SK-N-SH (cell line): ENCODE measurements at regions not wholly inside any gene's neighbourhood (a gene's known extent, or its start where the extent isn't known, plus 50 kb on each side); places are given as distances from the start of the nearest gene placed in this dataset.
A peak's percentile ranks its signal among the peaks of the same experiment; 100 is the strongest.

Source experiments
- CTCF ChIA-PET: fragments of 300-600, 350-600 bp; formaldehyde crosslinking; extraction: SDS; loops from one replicate; lab custom pipeline; 2021; lab: Yijun Ruan, JAX
- POLR2A ChIA-PET: fragments of 350-600 bp; sonication (Branson Sonifier 250); formaldehyde crosslinking; extraction: SDS; loops from one replicate; lab custom pipeline; 2020; ENCODE audit warnings: antibody characterized with exemption, inconsistent platforms; lab: Yijun Ruan, JAX
- DNase-seq: peaks from one replicate; pipeline ENCODE4 v3.0.0; 2012
- H2AFZ ChIP-seq: fragments of 200-600 bp; sonication (generic); 2 replicates; pipeline ENCODE4 v1.8.1; 2016; ENCODE audit warnings: antibody characterized with exemption, mild to moderate bottlenecking, low read depth
- H3F3A ChIP-seq: fragments of 200-600 bp; sonication (generic); replicated peaks from 2 replicates; pipeline ENCODE3; 2016; ENCODE audit warnings: antibody characterized with exemption, mild to moderate bottlenecking; ENCODE audit not compliant: insufficient read depth
- H3K27ac ChIP-seq, 2 experiments: fragments of 200-500 bp in 1 of 2; fragments of 200-600 bp in 1 of 2; sonication (Bioruptor generic) in 1 of 2; sonication (generic), shearing (Covaris generic) in 1 of 2; 2 replicates each; pipeline versions ENCODE4 v1.5.1 to v1.6.1; 2014 to 2016; ENCODE audit warnings: low read depth in 2 of 2, inconsistent platforms in 1 of 2, low read length in 1 of 2, mild to moderate bottlenecking in 1 of 2, mixed read lengths in 1 of 2
- H3K27me3 ChIP-seq: fragments of 200-600 bp; sonication (generic), shearing (Covaris generic); 2 replicates; pipeline ENCODE4 v1.6.1; 2016; ENCODE audit warnings: mixed run types; ENCODE audit not compliant: insufficient read depth
- H3K36me3 ChIP-seq, 2 experiments: fragments of 200-500 bp in 1 of 2; fragments of 200-600 bp in 1 of 2; sonication (Bioruptor generic) in 1 of 2; sonication (generic) in 1 of 2; replicated peaks in 1 of 2; 2 replicates each; pipeline versions ENCODE3 to v1.5.1; 2014 to 2016; ENCODE audit warnings: low read length in 1 of 2, mild to moderate bottlenecking in 1 of 2; ENCODE audit not compliant: insufficient read depth in 2 of 2, control insufficient read depth in 1 of 2
- H3K4me1 ChIP-seq, 2 experiments: fragments of 200-500 bp in 1 of 2; fragments of 200-600 bp in 1 of 2; sonication (Bioruptor generic) in 1 of 2; sonication (generic), shearing (Covaris generic) in 1 of 2; 2 replicates each; pipeline versions ENCODE4 v1.5.1 to v1.6.1; 2014 to 2016; ENCODE audit warnings: low read depth in 1 of 2, low read length in 1 of 2, mixed run types in 1 of 2; ENCODE audit not compliant: insufficient read depth in 2 of 2, control insufficient read depth in 1 of 2
- H3K4me2 ChIP-seq: fragments of 200-600 bp; sonication (generic), shearing (Covaris generic); 2 replicates; pipeline ENCODE4 v1.6.1; 2017; ENCODE audit warnings: mixed run types
- H3K4me3 ChIP-seq, 2 experiments: fragments of 200-500 bp in 1 of 2; fragments of 200-600 bp in 1 of 2; sonication (Bioruptor generic) in 1 of 2; sonication (generic), shearing (Covaris generic) in 1 of 2; 2 replicates each; pipeline versions ENCODE4 v1.5.1 to v1.8.1; 2014 to 2016; ENCODE audit warnings: low read depth in 2 of 2, inconsistent platforms in 1 of 2, low read length in 1 of 2, mild to moderate bottlenecking in 1 of 2, mixed read lengths in 1 of 2, moderate library complexity in 1 of 2
- H3K79me2 ChIP-seq: fragments of 200-600 bp; sonication (generic); 2 replicates; pipeline ENCODE4 v1.8.1; 2017; ENCODE audit warnings: mild to moderate bottlenecking; ENCODE audit not compliant: insufficient read depth
- H3K9ac ChIP-seq: fragments of 200-600 bp; sonication (generic); 2 replicates; pipeline ENCODE4 v1.6.1; 2017; ENCODE audit warnings: mixed run types
- H3K9me2 ChIP-seq: fragments of 200-600 bp; sonication (generic); 2 replicates; pipeline ENCODE4 v1.6.1; 2017; ENCODE audit warnings: mixed run types
- H3K9me3 ChIP-seq: fragments of 200-600 bp; sonication (generic); 2 replicates; pipeline ENCODE4 v1.6.1; 2017; ENCODE audit warnings: mixed run types, mild to moderate bottlenecking, moderate library complexity
- H4K20me1 ChIP-seq: fragments of 200-600 bp; sonication (generic); 2 replicates; pipeline ENCODE4 v1.6.1; 2017; ENCODE audit warnings: mild to moderate bottlenecking, mixed run types; ENCODE audit not compliant: insufficient read depth
- CHD2 ChIP-seq: fragments of 150-350 bp; IDR thresholded peaks from 2 replicates; pipeline ENCODE4 v1.6.1; 2018; ENCODE audit warnings: low read length; ENCODE audit not compliant: partially characterized antibody
- ELF1 ChIP-seq: IDR thresholded peaks from 2 replicates; pipeline ENCODE4 v1.4.0; 2012
- EP300 ChIP-seq, 2 experiments: IDR thresholded peaks; 2 replicates each; pipeline versions ENCODE4 v1.4.0 to v1.6.1; 2012; ENCODE audit warnings: borderline replicate concordance in 1 of 2, low read depth in 1 of 2, low read length in 1 of 2
- EZH2phosphoT487 ChIP-seq: fragments of 200-600 bp; sonication (generic); IDR thresholded peaks from 2 replicates; pipeline ENCODE4 v1.6.1; 2017; ENCODE audit warnings: low read depth, mixed run types, mild to moderate bottlenecking, antibody characterized with exemption, moderate library complexity, borderline replicate concordance
- FOSL2 ChIP-seq: IDR thresholded peaks from 2 replicates; pipeline ENCODE4 v1.4.0; 2012; ENCODE audit warnings: low read depth, mild to moderate bottlenecking, moderate library complexity, borderline replicate concordance
- FOXM1 ChIP-seq: IDR thresholded peaks from 2 replicates; pipeline ENCODE4 v1.4.0; 2012; ENCODE audit warnings: low read depth, mild to moderate bottlenecking
- GABPA ChIP-seq: IDR thresholded peaks from 2 replicates; pipeline ENCODE4 v1.4.0; 2012; ENCODE audit warnings: low read depth, mild to moderate bottlenecking
- JUND ChIP-seq: IDR thresholded peaks from 2 replicates; pipeline ENCODE4 v1.4.0; 2012
- MEF2A ChIP-seq: IDR thresholded peaks from 2 replicates; pipeline ENCODE4 v1.4.0; 2012; ENCODE audit warnings: low read depth, borderline replicate concordance
- MXI1 ChIP-seq: IDR thresholded peaks from 2 replicates; pipeline ENCODE4 v1.6.1; 2012; ENCODE audit warnings: mild to moderate bottlenecking, low read depth, low read length, improper control_type of control experiment
- NFIC ChIP-seq: IDR thresholded peaks from 2 replicates; pipeline ENCODE4 v1.4.0; 2012; ENCODE audit warnings: borderline replicate concordance
- POLR2AphosphoS5 ChIP-seq: IDR thresholded peaks from 2 replicates; pipeline ENCODE4 v1.6.1; 2012; ENCODE audit warnings: low read depth, low read length
- RAD21 ChIP-seq: IDR thresholded peaks from 2 replicates; pipeline ENCODE4 v1.6.1; 2012; ENCODE audit warnings: mild to moderate bottlenecking, low read length
- RFX5 ChIP-seq: IDR thresholded peaks from 2 replicates; pipeline ENCODE4 v1.6.1; 2012; ENCODE audit warnings: mild to moderate bottlenecking, improper control_type of control experiment, low read length
- SIN3A ChIP-seq: IDR thresholded peaks from 2 replicates; pipeline ENCODE4 v1.6.1; 2012; ENCODE audit warnings: low read depth, mild to moderate bottlenecking, low read length, moderate library complexity, borderline replicate concordance
- SMC3 ChIP-seq: IDR thresholded peaks from 2 replicates; pipeline ENCODE4 v1.6.1; 2012; ENCODE audit warnings: low read depth, low read length, improper control_type of control experiment
- TAF1 ChIP-seq: IDR thresholded peaks from 2 replicates; pipeline ENCODE4 v1.6.1; 2012; ENCODE audit warnings: low read depth, mild to moderate bottlenecking, low read length, moderate library complexity, borderline replicate concordance
- YY1 ChIP-seq: IDR thresholded peaks from 2 replicates; pipeline ENCODE4 v1.4.0; 2012; ENCODE audit warnings: low read depth, mild to moderate bottlenecking
- WGBS: methylation state at CpG from one replicate; pipeline ENCODE4 v1.1.6; 2017; ENCODE audit warnings: low lambda C conversion rate; 5-methylcytosine and 5-hydroxymethylcytosine counted together
- TF ChIP-seq, protein P1 (sequence below): fragments of 150-350 bp; IDR thresholded peaks from 2 replicates; pipeline ENCODE4 v1.6.1; 2017; ENCODE audit warnings: antibody characterized with exemption, low read length, low read depth, borderline replicate concordance
- TF ChIP-seq, protein P2 (sequence below): IDR thresholded peaks from 2 replicates; pipeline ENCODE4; 2012
- TF ChIP-seq, protein P3 (sequence below): IDR thresholded peaks from 2 replicates; pipeline ENCODE4 v1.4.0; 2012; ENCODE audit warnings: low read depth

DNA sequence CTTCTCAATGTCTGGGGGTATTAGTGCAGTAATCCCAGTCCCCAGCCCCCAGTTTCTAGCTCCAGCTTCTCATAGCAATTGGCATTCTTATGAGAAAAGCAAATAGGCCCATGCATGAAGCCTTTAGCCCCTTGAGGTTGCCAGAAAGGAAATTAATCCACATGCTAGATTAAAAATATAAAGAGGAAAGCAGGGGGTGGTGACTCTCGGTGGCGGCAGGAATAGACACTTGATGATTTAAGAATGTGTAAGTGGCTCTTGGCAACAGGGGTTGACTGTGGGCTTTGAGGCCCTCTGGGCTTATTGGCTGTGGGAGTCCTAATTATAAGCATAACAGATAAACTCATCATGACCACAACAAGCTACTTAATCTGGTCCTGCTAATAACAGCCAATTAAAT is 1367.3 kb upstream of the FLRT2 start:
- CTCF ChIA-PET: no interaction called here
- POLR2A ChIA-PET: no interaction called here
- Histone ChIP-seq H4K20me1 (no peaks in the 10 kb centered on the region), H2AFZ (no peak overlapping the region), H3K9me3 (no peaks in the 10 kb centered on the region), H3K9me2 (no peaks in the 10 kb centered on the region), H3K27me3 (no peaks in the 10 kb centered on the region), H3K27ac (no peak overlapping the region), H3K4me1 (peaks cover 2 to 6% of the 10 kb centered on the region in 2 experiments; a peak in 2 of 4 replicates), H3F3A (no peaks in the 10 kb centered on the region), H3K9ac (no peak overlapping the region), H3K79me2 (no peaks in the 10 kb centered on the region), H3K4me3 (no peak overlapping the region), H3K4me2 (no peak overlapping the region), H3K36me3 (no peaks in the 10 kb centered on the region)
- TF ChIP-seq SMC3: no peak
- TF ChIP-seq FOSL2: no peak
- TF ChIP-seq EZH2phosphoT487: no peak
- TF ChIP-seq ELF1: no peak
- TF ChIP-seq RFX5: no peak
- TF ChIP-seq EP300 (IDR thresholded peaks at IDR 0.05; ENCODE audit: borderline replicate concordance in 1 of 2, low read depth in 1 of 2, low read length in 1 of 2): no peak
- 47% methylated on average over 2 of the region's 2 CpGs for WGBS
- no peak for DNase-seq

DNA sequence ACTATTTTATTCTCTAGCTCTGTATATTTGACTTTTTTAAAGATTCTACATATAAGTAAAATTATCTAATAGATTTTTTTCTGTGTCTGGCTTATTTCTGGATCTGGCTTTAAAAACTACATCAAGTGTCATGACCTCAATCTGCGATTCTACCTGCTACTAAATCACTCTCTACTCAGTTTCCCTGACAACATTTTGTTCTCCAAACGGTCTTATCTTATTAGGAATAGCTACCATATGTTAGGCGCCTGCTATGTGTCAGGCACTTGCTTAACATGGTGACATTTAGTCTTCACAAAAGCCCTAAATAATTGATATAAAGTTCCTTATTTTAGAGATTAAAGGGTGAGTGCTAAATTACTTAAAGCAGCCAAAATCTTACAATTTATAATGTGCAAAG is 1362.9 kb upstream of the FLRT2 start:
- no peak overlapping the region for H2AFZ ChIP-seq
- H3K4me3 ChIP-seq: no peak overlapping the region
- no peak overlapping the region for H3K4me2 ChIP-seq
- no peaks in the 10 kb centered on the region for H3K36me3 ChIP-seq
- H3K9me3 ChIP-seq: no peaks in the 10 kb centered on the region
- 6% methylated on average over 3 of the region's 3 CpGs for WGBS
- CTCF ChIA-PET: interaction anchor here (1.0 kb wide), 1 partner anchor 16 kb away, joined by 3 read pairs; no protein-coding TSS in a partner anchor
- H3K27ac ChIP-seq: no peak overlapping the region
- TF ChIP-seq POLR2AphosphoS5: no peak
- no peak for TF ChIP-seq GABPA
- TF ChIP-seq SMC3: no peak
- TF ChIP-seq JUND: no peak
- 0 out of 4 replicates have a peak, but pooled peaks of 1 of the 2 experiments have one; percentile 27 for TF ChIP-seq EP300 (IDR thresholded peaks at IDR 0.05; ENCODE audit: borderline replicate concordance in 1 of 2, low read depth in 1 of 2, low read length in 1 of 2)
- TF ChIP-seq, protein P1, sequence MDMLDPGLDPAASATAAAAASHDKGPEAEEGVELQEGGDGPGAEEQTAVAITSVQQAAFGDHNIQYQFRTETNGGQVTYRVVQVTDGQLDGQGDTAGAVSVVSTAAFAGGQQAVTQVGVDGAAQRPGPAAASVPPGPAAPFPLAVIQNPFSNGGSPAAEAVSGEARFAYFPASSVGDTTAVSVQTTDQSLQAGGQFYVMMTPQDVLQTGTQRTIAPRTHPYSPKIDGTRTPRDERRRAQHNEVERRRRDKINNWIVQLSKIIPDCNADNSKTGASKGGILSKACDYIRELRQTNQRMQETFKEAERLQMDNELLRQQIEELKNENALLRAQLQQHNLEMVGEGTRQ: no peak
- TF ChIP-seq MXI1: no peak
- no peak for TF ChIP-seq FOXM1
- no peaks in the 10 kb centered on the region for H3K9me2 ChIP-seq
- peaks cover 2 to 4% of the 10 kb centered on the region in 2 experiments; a peak in 2 of 4 replicates for H3K4me1 ChIP-seq
- DNase-seq: no peak
- no peaks in the 10 kb centered on the region for H3K79me2 ChIP-seq
- no peak overlapping the region for H3K9ac ChIP-seq
- no peaks in the 10 kb centered on the region for H3F3A ChIP-seq
- H3K27me3 ChIP-seq: no peaks in the 10 kb centered on the region
- H4K20me1 ChIP-seq: no peaks in the 10 kb centered on the region
- POLR2A ChIA-PET: no interaction called here

DNA sequence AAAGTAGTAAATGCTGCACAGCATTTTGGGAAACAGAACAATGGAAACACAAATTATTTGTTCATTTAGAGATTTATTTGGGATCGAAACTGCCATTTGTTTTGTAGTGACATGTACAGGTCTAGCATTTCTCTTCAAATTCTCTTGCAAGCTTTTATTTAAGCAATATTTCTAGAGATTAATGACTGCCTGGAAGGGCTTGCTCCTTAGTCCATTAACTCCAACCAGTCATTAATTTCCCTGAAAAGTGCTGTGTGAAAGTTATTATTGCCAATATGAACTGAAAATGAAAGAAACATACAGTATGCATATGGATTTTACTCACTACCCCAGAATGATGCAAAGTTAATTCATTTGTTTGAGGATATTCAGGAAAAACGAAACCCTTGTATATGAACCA is 1349.6 kb upstream of the FLRT2 start:
- H3K27ac ChIP-seq: no peak overlapping the region
- 4% methylated on average over 2 of the region's 2 CpGs for WGBS
- TF ChIP-seq, protein P2, sequence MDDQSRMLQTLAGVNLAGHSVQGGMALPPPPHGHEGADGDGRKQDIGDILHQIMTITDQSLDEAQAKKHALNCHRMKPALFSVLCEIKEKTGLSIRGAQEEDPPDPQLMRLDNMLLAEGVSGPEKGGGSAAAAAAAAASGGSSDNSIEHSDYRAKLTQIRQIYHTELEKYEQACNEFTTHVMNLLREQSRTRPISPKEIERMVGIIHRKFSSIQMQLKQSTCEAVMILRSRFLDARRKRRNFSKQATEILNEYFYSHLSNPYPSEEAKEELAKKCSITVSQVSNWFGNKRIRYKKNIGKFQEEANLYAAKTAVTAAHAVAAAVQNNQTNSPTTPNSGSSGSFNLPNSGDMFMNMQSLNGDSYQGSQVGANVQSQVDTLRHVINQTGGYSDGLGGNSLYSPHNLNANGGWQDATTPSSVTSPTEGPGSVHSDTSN: no peak
- TF ChIP-seq RAD21: no peak
- TF ChIP-seq CHD2: no peak
- TF ChIP-seq MEF2A: no peak
- TF ChIP-seq EZH2phosphoT487: no peak
- TF ChIP-seq SMC3: no peak
- no peak for TF ChIP-seq SIN3A
- TF ChIP-seq ELF1: no peak
- TF ChIP-seq YY1: no peak
- TF ChIP-seq NFIC: no peak
- TF ChIP-seq TAF1: no peak
- no peak for TF ChIP-seq MXI1
- no peak for TF ChIP-seq GABPA
- TF ChIP-seq, protein P3, sequence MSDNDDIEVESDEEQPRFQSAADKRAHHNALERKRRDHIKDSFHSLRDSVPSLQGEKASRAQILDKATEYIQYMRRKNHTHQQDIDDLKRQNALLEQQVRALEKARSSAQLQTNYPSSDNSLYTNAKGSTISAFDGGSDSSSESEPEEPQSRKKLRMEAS: no peak

More for the DNA sequence above, 1349.6 kb upstream of the FLRT2 start:
- no peaks in the 10 kb centered on the region for H3K9me3 ChIP-seq
- no peak for DNase-seq
- ChIA-PET POLR2A (no interaction called here), CTCF (interaction anchor here (1.1 kb wide), 1 partner anchor 12 kb away, joined by 3 read pairs; no protein-coding TSS in a partner anchor)
- H3K27me3 ChIP-seq: no peaks in the 10 kb centered on the region
- H3K4me1 ChIP-seq: no peaks in the 10 kb centered on the region
- no peaks in the 10 kb centered on the region for H3K9me2 ChIP-seq
- no peaks in the 10 kb centered on the region for H4K20me1 ChIP-seq
- no peaks in the 10 kb centered on the region for H3K36me3 ChIP-seq
- H3K4me3 ChIP-seq: no peak overlapping the region
- no peak overlapping the region for H3K4me2 ChIP-seq
- H3F3A ChIP-seq: no peaks in the 10 kb centered on the region
- no peaks in the 10 kb centered on the region for H3K79me2 ChIP-seq
- no peak overlapping the region for H3K9ac ChIP-seq
- H2AFZ ChIP-seq: no peak overlapping the region
